NCI-H128 (cell line): ENCODE measurements at regions not wholly inside any gene's neighbourhood (a gene's known extent, or its start where the extent isn't known, plus 50 kb on each side); places are given as distances from the start of the nearest gene placed in this dataset.

Source experiments
- DNase-seq: peaks from one replicate; lab custom pipeline; 2025; ENCODE audit not compliant: unreplicated experiment; lab: John Stamatoyannopoulos, UW

DNA sequence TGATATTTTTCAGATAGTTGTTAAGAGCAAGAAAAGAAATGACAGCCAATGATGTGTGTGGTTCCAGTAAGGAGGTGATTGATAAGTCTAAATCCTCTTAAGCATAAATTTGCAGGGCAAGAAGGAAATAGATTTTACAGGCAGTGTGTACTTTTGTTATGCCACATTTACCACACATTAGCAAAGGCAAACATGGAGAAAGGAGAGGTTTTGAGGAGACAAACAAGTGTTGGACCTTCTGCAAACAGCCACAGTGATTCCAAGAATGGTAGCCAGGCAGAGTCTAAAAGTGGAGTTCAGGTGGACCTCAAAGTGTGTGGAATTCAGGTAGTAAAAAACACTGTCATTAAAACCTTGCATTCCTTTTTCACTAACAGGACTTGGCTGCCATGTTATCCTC lies 295.9 kb upstream of the ITGA1 start:
- DNase-seq: no peak

DNA sequence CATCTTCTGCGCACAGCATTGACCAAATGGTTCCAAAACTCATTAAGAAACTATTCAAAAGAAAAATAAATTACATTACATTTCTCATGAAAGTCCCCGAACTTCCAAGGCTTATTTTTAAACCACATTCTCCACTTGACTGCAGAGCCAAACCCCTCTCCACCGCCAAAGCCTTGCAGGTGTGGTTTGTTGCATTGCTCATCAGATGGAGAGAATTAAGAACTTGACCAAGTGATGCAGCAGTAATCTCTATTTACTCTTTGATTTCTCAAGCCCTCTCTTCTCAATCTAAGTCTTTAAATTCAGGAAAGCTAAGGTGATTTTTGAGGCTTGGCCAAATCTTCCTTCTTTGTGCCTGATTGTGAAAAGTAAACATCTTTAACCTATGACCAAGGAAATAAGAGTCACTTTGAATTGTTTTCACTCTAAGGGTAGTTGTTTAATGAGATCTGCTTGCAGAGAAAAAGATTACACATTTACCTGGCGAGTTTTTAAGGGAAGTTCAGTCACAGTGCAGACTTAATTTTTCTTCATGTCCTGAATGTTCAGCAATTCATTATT lies 290.5 kb upstream of the ITGA1 start:
- no peak for DNase-seq

DNA sequence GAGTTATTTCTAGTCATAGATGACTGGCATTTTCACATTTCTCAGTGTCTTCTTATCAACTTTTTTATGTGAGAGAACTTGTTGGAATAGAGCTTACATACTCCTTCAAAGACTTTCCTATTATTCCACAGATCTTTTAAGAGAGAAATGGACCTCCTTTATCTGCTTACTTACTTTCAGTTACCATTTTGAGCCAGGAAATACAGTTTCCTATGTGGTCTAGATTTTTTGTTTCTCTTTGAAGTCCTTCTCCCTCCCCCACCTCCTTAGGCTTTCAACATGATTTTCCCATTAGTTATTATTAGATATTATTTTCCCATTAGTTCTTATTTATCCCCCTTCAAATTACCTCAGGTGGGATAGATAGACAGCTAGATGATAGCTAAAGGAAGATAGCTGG lies 289.1 kb upstream of the ITGA1 start:
- no peak for DNase-seq

DNA sequence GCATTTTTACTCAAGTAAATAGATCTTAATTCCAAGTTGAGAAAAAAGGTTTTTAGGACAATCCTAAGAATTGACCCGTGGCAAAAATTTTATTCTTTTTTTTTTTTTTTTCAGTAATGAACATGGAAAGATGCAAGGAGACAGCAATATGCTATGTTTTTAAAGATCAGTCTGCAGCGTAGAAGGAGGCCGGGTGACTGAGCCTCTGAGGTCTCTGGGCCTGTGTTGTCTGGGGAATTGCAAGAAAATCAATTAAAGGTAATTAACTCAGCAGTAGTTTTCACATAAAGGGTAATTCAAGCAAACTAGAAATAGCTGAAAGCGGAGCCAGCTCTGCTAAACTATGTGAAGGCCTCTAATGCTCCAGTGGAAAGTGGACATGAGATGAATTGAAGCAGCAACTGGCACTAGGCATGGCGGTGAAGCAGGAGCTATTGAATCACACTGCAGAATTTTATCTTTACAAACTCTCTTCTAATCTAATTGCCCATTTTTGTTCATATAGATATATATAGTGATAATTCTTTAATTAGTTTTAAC lies 285.2 kb upstream of the ITGA1 start:
- no peak for DNase-seq

DNA sequence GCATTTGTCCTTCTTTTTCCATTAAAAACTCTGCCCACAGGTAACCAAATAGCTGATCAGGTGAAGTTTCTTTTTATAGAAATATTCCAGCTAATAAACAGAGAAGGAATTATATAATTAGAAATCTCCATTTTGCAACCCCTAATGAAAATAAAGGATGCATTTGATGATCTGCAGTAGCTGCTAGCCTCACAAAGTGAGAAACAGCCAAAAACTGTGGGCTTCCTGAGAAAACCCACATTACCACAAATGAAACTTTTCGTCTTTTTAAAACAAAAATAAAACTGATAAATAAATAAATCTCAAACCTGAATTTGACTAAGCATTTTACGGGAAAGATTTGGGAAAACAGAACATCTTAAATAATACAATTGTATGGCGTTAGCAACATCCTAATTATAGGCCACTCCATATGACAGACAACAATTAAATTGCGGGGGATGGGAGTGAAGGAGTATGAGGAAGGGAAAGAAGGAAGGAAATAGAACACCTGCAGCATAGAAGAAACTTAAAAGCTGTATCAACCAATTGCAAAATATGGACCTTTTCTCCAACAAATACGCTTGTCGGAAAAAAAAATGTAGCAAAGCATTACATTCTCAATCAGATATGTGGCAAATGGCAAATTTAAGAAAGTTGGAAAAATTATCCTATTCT lies 283.0 kb upstream of the ITGA1 start:
- no peak for DNase-seq

DNA sequence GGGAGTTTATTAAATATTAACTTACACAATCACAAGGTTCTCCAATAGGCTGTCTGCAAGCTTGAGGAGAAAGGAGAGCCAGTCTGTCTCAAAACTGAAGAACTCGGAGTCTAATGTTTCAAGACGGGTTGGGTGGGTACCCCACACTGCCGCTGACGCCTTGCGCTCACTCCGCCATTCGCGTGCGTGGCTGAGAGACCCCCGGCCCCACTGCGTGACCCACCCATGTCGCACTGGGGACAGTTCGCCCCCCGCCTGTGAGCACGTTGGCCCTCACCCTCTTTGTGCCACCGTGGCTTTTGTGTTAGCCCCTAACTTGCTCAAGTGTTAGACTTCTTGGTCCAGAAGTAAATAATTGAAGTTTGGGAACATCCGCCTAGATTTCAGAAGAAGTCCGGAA lies 270.0 kb upstream of the ITGA1 start:
- no peak for DNase-seq

DNA sequence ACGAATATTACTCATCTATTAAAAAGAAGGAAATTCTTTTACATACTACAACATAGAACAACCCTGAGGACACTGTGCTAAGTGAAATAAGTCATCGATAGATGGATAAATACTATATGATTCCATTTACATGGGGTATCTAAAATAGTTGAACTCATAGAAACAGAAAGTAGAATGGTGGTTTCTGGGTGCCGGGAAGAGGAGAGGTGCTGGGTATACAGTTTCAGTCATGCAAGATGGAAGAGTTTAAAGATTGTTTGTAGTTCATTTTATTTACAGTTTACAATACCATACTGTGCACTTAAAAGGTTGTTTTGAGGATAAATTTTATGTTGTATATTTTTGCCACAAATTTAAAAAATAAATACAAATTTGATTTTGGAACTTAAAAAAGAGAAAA lies 267.5 kb upstream of the ITGA1 start:
- DNase-seq: no peak

DNA sequence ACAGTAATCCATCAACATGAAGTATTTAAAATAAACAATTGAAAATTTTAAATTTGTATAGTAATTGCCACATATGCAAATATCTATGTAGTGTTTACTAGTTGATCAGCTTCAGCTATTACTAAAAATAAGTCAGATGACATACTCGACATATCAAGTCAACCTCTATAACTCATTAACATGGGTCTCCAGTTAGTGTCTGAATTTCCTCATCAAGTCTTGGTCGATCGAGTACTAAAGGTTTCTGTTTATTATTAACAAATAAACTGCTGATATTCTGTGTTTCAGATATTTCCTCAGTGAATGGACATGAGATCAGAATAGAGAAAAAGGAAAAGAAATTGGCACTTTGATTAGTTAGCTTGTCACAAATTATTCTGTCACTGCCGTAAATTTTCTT lies 266.5 kb upstream of the ITGA1 start:
- no peak for DNase-seq

DNA sequence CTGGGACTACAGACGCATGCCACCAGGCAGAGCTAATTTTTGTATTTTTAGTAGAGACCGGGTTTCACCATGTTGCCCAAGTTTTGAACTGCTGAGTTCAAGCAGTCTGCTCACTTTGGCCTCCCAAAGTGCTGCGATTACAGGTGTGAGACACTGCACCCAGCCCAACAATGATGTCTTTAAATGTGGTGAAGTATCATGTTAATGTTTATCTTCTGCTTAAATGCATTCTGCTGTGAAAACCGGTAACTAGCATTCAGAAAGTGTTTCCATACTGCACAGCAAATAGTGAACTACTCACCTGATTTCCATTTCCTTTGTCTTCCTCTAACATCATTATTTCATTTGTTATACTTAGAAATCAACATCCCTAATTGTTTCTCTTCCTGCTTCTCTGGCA lies 264.0 kb upstream of the ITGA1 start:
- DNase-seq: no peak

DNA sequence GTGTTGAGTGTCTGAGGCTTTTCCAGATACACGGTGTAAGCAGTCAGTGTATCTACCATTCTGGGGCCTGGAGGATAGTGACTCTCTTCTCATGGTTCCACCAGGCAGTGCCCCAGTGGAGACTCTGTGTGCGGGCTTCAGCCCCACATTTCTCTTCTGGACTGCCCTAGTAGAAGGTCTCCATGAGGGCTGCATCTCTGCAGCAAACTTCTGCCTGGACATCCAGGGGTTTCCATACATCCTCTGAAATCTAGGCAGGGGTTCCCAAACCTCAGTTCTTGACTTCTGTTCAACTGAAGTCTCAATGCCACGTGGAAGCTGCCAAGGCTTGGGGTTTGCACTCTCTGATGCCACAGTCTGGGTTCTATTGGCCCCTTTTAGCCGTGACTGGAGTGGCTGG lies 256.6 kb upstream of the ITGA1 start:
- DNase-seq: no peak

DNA sequence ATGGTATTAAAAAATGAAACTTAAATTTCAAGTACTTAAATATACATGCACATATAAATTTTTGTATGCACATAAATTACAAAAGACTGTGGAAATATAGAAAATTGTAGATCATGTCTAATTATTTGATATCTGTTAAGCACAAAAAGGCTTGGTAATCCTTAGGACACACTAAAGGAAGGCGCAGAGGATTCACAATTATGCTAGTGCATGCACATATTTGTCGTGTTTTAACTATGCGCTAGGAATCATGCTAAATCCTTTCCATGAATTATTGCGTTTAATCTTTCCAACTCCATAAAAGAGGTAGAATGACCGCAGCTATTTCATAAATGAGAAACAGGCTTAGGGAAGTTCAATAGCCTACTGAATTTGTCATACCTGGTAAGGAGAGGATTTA lies 244.1 kb upstream of the ITGA1 start:
- no peak for DNase-seq

DNA sequence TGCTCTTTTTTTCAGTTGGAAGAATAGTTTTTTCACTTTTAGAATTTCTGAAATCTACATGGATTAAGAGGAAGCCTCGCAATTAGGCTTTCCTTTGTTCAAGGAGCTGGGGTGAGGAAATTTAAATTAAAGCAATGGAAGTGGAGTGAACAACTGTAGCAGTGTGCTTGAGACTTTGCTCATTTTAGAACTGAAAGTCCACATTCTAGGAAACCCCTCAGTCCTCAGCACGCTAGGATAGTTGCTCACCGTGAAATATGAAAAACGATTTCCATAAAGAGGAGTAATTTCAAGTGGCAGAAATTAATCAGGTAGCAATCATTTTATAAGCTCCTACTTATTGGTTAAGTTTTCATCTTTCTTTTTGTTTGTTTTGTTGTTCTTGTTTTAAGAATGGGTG lies 243.0 kb upstream of the ITGA1 start:
- no peak for DNase-seq

DNA sequence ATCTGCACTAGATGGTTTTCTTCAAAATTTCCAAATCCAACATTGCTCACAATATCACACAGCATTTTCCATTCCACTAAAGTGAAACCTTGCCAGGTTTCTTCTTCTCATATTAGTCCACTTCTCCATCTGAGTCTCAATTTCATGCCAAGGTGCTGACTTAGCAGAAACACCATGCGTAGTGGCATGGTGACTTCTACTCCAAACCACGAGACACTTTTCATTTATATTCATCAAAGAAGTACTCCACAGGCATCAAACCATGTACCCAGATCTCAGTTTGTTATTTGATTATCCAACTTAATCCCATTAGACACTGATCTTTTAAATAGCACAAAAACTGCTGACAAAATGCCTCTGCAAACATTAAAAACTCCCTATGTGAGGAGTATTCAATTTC lies 233.4 kb upstream of the ITGA1 start:
- no peak for DNase-seq

DNA sequence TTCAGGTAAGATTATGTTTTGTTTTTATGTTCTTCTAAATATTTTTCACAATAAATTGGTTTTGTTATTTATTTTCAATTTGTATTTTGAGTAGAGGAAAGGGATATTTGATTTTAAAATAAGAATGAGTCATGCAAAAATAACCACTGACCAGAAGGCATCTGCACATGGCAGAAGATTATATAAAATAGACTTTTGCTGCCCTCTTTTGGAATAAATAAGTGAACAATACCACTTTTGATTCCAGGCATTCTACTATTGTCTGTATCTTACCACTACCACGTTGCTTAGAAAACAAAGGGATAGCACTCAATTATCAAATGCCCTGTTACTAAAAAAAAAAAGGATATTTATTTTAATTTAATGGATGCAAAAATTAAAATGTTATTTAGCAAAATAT lies 227.3 kb upstream of the ITGA1 start:
- peak; percentile 70 for DNase-seq

DNA sequence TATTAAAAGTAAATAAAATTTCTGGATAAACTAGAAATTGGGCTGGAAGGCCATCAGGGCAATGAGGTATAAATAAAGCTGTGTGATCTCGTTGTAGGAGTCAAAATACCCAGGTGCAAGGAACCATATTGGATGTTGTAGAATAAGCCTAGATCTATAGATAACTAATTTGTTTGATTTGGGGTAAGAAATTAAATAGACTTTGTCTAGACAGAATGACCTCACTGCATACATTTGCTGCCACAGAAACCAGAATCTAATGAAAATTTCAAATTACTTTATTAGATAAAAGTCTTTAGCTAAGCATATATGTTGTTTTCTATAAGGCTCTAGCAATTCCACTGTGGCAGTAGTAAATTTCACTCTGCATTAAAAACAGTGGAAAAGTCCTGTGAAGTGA lies 225.2 kb upstream of the ITGA1 start:
- no peak for DNase-seq

DNA sequence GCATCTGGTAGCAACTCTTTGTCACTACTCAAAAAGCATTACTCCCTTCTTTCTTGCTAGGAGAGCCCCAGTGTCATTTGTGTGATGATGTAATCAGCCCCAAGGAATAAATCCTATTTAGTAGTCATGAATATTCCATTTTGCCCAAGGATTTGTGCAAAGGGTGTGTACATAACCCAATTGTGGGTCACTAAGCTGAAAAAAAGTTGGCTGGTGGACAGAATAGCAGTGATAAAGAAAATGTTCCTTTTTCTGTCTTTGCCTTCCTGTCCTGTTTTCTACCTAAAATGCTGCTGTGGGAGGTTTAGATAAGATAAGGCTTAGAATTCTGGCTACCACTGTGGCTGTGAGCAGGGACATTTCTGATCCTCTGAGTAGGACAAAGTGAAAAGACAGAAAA lies 223.1 kb upstream of the ITGA1 start:
- no peak for DNase-seq

DNA sequence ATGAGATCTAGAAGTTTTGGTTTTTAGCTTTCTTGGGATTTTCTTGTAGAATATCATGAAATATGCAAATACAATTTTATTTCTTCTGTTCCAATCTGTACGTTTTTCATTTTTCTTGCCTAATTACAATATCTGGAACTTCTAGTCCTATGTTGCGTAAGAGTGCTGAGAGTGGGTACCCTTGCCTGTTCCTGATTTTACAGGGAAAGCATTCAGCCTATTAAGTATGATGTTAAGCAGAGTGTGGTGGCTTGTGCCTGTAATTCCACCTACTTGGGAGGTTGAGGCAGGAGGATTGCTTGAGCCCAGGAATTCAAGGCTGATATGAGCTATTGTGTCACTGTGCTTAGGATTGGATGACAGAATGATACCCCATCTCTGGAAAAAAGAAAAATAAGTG lies 210.2 kb upstream of the ITGA1 start:
- no peak for DNase-seq

DNA sequence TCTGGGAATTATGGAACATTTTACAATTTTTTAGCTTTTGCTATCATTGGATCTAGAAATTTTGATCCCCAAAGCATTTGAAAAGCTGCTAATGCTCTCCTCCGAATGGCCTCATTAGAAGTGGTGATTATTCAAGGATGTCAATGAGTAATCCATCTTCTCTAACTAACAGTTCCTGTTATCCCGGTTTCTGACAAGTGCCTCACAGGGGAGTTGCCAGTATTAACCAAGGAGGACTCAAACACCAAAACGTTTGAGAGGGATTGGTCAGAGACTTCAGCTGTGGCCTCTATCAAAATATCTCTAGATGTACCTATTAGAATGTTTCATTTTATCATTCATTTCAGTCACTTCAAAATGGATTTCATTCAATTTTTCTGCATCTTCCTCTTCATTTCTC lies 208.3 kb upstream of the ITGA1 start:
- no peak for DNase-seq

DNA sequence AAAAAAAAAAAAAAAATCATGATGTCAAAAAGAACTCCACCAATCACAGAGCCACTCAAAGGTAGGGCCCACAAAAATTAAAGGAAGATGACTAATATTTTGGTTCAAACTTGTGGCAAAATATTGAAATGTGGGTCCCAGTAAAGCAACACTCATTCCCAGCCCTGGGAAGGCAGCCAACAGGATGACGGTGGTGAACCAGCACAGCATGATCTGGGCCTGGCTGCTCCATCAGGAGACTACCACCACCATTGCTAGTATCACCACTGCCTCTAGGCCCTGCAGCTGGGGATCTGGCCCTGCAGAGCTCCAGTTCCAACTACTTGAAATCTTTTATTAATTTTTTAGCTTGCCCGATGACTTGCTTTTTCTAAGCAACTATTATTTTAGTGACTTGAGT lies 206.8 kb upstream of the ITGA1 start:
- no peak for DNase-seq

DNA sequence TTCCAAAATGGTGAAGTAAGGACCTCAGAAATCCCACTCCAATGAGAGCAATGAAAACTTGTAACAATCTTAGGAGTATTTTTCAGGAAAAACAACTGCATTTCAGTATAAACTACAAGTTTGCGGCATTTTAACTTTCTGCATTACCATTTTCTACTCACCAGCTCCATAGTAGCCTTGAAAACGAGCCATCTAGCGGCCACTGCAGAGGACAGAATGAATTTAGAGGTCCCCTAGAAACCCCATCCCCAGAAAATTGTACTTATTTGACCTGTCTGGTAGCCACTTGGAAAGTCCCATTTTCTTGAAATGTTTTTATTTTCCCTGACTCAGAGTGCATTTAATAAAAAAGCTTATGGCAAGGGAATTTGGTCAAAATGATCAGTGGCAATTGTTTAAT lies 205.4 kb upstream of the ITGA1 start:
- DNase-seq: no peak

DNA sequence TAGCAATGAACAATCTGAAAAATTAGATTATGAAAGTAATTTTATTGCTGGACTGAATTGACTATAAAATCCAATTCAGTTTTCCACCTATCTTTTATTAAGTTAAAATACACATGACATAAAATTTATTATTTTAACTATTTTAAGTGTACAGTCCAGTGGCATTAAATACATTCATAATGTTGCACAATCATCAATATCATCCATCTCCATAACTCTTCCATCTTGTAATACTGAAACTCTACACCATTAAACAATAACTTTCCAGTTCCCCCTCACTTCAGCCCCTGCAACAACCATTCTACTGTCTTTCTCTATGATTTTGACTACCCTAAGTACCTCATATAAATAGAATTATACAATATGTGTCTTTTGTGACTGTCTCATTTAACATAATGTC lies 200.6 kb upstream of the ITGA1 start:
- DNase-seq: no peak

DNA sequence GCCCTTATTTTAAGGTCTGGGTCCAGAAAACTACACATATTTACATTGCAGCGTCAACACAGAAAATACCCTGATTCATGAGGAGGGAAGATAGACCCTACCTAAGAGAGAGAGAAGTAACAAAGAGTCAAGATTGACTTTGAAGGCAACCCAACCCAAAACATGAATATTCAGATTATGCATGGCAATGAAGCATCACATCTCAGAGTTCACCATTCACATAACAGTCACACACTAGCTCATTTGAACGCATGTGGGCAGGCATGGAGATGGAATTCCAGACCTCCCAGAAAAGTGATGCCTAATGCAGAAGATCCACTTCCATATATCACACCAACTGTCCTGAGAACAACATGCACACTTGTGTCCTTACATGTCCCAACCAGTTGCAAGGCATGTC lies 190.1 kb upstream of the ITGA1 start:
- DNase-seq: no peak

DNA sequence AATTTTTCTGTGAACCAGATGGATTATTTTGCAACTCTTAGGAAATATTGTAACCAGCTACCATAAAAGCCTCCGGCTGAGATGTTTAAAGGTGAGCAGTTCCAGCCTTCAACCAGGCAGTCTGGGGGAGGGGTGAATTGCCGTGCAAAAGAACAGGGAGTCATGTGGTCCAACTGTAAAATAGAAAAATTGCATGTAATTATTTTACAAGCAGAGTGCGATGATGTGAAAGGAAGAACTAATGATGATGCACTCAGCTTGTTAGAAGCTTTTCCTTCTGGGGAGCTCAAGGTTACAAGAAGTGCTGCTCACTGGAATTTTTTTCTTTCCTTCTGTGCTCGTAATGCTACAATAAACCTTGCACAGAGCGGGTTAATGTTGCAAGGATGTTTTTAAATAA lies 188.7 kb upstream of the ITGA1 start:
- no peak for DNase-seq
